ENCODE measurements at regions not wholly inside any gene's neighbourhood (a gene's known extent, or its start where the extent isn't known, plus 50 kb on each side); places are given as distances from the start of the nearest gene placed in this dataset.

- no peak for DNase-seq
- TF ChIP-seq CTCF (IDR thresholded peaks at IDR 0.05): no peak
- no peaks in the 10 kb centered on the region for H3K36me3 ChIP-seq (ENCODE audit: low read depth)
- ATAC-seq: no peak
- intact Hi-C loops (cut with DNase I, micrococcal nuclease): no loop called here
- no peaks in the 10 kb centered on the region for H3K4me1 ChIP-seq (ENCODE audit: low read depth)
- no peak overlapping the region for H3K4me3 ChIP-seq
- H3K9me3 ChIP-seq: no peaks in the 10 kb centered on the region
Observed at GRCh38 chr20:7302250-7302649, 534.8 kb downstream of the BMP2 start.

DNA sequence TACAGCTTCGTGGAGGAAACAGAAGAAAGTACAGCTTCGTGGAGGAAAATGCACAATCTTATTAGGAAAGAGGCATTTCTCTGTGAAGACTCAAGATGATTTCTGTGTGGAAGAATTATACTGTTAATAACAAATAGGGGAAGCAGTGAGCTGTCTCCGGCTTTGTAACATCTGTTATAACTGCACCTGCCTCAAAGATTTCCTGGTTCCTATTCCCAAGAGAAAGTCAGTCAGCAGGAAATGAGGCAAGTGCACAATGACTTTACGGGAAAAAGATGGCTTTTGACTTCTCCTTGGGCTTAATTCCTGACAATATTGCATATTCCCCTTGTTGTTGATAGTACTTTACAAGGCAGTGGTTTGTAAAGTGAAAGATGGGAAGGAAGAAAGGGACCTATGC is 538.5 kb downstream of the BMP2 start:
- Histone ChIP-seq H3K36me3 (ENCODE audit: low read depth) (no peaks in the 10 kb centered on the region), H3K4me1 (ENCODE audit: low read depth) (no peaks in the 10 kb centered on the region), H3K4me3 (no peak overlapping the region), H3K9me3 (no peaks in the 10 kb centered on the region)
- no peak for TF ChIP-seq CTCF (IDR thresholded peaks at IDR 0.05)
- intact Hi-C loops (cut with DNase I, micrococcal nuclease): no loop called here
- ATAC-seq: no peak
- no peak for DNase-seq

GRCh38 chr20:7308163-7308562 is 540.7 kb downstream of the BMP2 start:
- no peak for ATAC-seq
- Histone ChIP-seq H3K4me3 (no peak overlapping the region), H3K9me3 (no peaks in the 10 kb centered on the region), H3K4me1 (ENCODE audit: low read depth) (no peaks in the 10 kb centered on the region), H3K36me3 (ENCODE audit: low read depth) (no peaks in the 10 kb centered on the region)
- intact Hi-C loops (cut with DNase I, micrococcal nuclease): no loop called here
- no peak for DNase-seq
- TF ChIP-seq CTCF (IDR thresholded peaks at IDR 0.05): no peak

DNA sequence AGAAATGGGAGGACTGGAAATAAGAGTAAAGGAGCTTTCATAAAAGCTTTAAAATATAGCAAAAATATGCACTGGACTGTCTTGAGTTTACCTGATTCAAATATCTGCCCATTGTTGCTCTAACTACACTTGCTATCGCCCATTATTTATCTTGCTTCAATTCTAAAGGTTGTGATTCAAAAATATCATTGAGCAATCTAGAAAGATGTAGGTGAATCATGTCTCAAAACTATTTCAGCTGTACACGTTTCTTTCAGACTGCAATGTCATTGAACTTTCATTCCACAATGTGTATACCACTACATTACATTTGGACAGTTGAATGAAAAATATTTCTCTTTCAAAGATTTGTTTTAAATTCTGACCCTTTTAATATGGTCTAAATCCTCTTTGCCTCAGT is 545.6 kb downstream of the BMP2 start:
- H3K4me3 ChIP-seq: no peak overlapping the region
- intact Hi-C loops (cut with DNase I, micrococcal nuclease): no loop called here
- TF ChIP-seq CTCF (IDR thresholded peaks at IDR 0.05): no peak
- no peak for DNase-seq
- H3K36me3 ChIP-seq (ENCODE audit: low read depth): no peaks in the 10 kb centered on the region
- no peaks in the 10 kb centered on the region for H3K9me3 ChIP-seq
- ATAC-seq: no peak
- no peaks in the 10 kb centered on the region for H3K4me1 ChIP-seq (ENCODE audit: low read depth)

DNA sequence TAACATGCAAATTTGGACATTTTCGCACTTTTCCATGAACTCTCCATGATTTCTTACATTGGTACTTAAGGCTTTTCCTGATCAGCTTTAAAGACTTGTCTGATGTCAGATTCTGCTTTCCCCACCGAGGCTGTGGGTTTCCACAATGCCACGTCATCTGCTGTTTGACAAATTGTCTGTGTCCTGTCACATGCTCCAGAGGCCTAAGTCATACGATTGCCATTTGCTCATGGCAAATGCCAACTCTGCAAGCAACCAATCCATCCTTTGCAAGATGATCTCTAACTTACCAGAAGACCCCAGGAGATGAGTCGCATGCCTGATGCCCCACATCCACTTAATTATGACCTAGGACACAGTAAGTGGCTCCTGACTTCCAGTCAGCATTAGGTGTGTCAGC is 556.5 kb downstream of the BMP2 start:
- no peak for DNase-seq
- ATAC-seq: no peak

More for the DNA sequence above, 556.5 kb downstream of the BMP2 start:
- no peak for TF ChIP-seq CTCF (IDR thresholded peaks at IDR 0.05)
- Histone ChIP-seq H3K36me3 (ENCODE audit: low read depth) (no peaks in the 10 kb centered on the region), H3K4me1 (ENCODE audit: low read depth) (no peaks in the 10 kb centered on the region), H3K4me3 (no peak overlapping the region), H3K9me3 (no peaks in the 10 kb centered on the region)
- intact Hi-C loops (cut with DNase I, micrococcal nuclease): no loop called here
